SK-N-SH (cell line): ENCODE measurements at regions not wholly inside any gene's neighbourhood (a gene's known extent, or its start where the extent isn't known, plus 50 kb on each side); places are given as distances from the start of the nearest gene placed in this dataset.

Experiments
- CHD2 ChIP-seq: fragments of 150-350 bp; IDR thresholded peaks from 2 replicates; pipeline ENCODE4 v1.6.1; 2018; ENCODE audit warnings: low read length; ENCODE audit not compliant: partially characterized antibody
- EZH2phosphoT487 ChIP-seq: fragments of 200-600 bp; sonication (generic); IDR thresholded peaks from 2 replicates; pipeline ENCODE4 v1.6.1; 2017; ENCODE audit warnings: low read depth, mixed run types, mild to moderate bottlenecking, antibody characterized with exemption, moderate library complexity, borderline replicate concordance
- GABPA ChIP-seq: IDR thresholded peaks from 2 replicates; pipeline ENCODE4 v1.4.0; 2012; ENCODE audit warnings: low read depth, mild to moderate bottlenecking
- JUND ChIP-seq: IDR thresholded peaks from 2 replicates; pipeline ENCODE4 v1.4.0; 2012
- NFIC ChIP-seq: IDR thresholded peaks from 2 replicates; pipeline ENCODE4 v1.4.0; 2012; ENCODE audit warnings: borderline replicate concordance
- POLR2AphosphoS5 ChIP-seq: IDR thresholded peaks from 2 replicates; pipeline ENCODE4 v1.6.1; 2012; ENCODE audit warnings: low read depth, low read length
- RAD21 ChIP-seq: IDR thresholded peaks from 2 replicates; pipeline ENCODE4 v1.6.1; 2012; ENCODE audit warnings: mild to moderate bottlenecking, low read length
- RCOR1 ChIP-seq: fragments of 150-350 bp; IDR thresholded peaks from 2 replicates; pipeline ENCODE4 v1.6.1; 2017; ENCODE audit warnings: antibody characterized with exemption, low read length
- SIN3A ChIP-seq: IDR thresholded peaks from 2 replicates; pipeline ENCODE4 v1.6.1; 2012; ENCODE audit warnings: low read depth, mild to moderate bottlenecking, low read length, moderate library complexity, borderline replicate concordance
- TAF1 ChIP-seq: IDR thresholded peaks from 2 replicates; pipeline ENCODE4 v1.6.1; 2012; ENCODE audit warnings: low read depth, mild to moderate bottlenecking, low read length, moderate library complexity, borderline replicate concordance
- TCF12 ChIP-seq: IDR thresholded peaks from 2 replicates; pipeline ENCODE4 v1.4.0; 2012
- YY1 ChIP-seq: IDR thresholded peaks from 2 replicates; pipeline ENCODE4 v1.4.0; 2012; ENCODE audit warnings: low read depth, mild to moderate bottlenecking
- TF ChIP-seq, protein P1 (sequence below): fragments of 200-600 bp; sonication (generic); IDR thresholded peaks from 2 replicates; pipeline ENCODE4 v1.6.1; 2017; ENCODE audit warnings: antibody characterized with exemption, mild to moderate bottlenecking, moderate library complexity

DNA sequence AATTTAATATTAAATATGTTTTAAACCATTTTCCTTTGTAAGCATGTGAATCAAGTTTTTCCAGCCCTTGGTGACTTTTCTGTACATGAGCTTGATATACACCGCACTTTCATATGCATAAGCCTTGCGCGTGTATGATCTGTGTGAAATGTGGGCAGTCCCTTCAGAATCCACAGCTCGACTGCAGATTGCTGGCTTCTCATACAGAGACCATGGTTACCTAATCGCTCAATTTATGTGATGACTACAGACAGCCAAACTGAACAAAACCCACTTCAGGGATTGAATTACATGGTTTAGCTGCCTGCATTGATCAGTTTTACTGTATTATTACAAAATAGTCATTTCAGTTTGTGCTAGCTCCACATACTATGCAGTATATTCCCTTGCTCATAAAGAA, 212.3 kb upstream of the NECTIN3 start:
- TF ChIP-seq, protein P1, sequence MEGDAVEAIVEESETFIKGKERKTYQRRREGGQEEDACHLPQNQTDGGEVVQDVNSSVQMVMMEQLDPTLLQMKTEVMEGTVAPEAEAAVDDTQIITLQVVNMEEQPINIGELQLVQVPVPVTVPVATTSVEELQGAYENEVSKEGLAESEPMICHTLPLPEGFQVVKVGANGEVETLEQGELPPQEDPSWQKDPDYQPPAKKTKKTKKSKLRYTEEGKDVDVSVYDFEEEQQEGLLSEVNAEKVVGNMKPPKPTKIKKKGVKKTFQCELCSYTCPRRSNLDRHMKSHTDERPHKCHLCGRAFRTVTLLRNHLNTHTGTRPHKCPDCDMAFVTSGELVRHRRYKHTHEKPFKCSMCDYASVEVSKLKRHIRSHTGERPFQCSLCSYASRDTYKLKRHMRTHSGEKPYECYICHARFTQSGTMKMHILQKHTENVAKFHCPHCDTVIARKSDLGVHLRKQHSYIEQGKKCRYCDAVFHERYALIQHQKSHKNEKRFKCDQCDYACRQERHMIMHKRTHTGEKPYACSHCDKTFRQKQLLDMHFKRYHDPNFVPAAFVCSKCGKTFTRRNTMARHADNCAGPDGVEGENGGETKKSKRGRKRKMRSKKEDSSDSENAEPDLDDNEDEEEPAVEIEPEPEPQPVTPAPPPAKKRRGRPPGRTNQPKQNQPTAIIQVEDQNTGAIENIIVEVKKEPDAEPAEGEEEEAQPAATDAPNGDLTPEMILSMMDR = no peak
- TF ChIP-seq TCF12 (no peak), RAD21 (no peak), SIN3A (no peak), NFIC (no peak), POLR2AphosphoS5 (no peak), CHD2 (no peak), YY1 (no peak), EZH2phosphoT487 (no peak), RCOR1 (no peak), JUND (no peak), GABPA (no peak), TAF1 (no peak)
